ENCODE measurements at regions not wholly inside any gene's neighbourhood (a gene's known extent, or its start where the extent isn't known, plus 50 kb on each side); places are given as distances from the start of the nearest gene placed in this dataset.

- peak; percentile 7 for DNase-seq (ENCODE audit: low read depth)
Observed at GRCh38 chr22:42180349-42180842, 49.8 kb upstream of the CYP2D6 start.

All from ELR (cell line).